HCT116 (cell line): ENCODE measurements at regions not wholly inside any gene's neighbourhood (a gene's known extent, or its start where the extent isn't known, plus 50 kb on each side); places are given as distances from the start of the nearest gene placed in this dataset.

Experiments
- CBX3 ChIP-seq: IDR thresholded peaks from 2 replicates; pipeline ENCODE4 v1.6.1; 2012; ENCODE audit warnings: low read depth
- CTCF ChIP-seq, 3 experiments: fragments of 200-600 bp in 1 of 3; sonication (generic) in 1 of 3; IDR thresholded peaks in 2 of 3; conservative IDR thresholded peaks in 1 of 3; 2 replicates each; pipeline ENCODE4 v1.5.1; 2012 to 2017; ENCODE audit warnings: low read depth in 2 of 3, low read length in 2 of 3, antibody characterized with exemption in 1 of 3, borderline replicate concordance in 1 of 3, control low read depth in 1 of 3, mild to moderate bottlenecking in 1 of 3, mixed read lengths in 1 of 3, mixed run types in 1 of 3, moderate library complexity in 1 of 3; ENCODE audit not compliant: insufficient read depth in 1 of 3
- ELF1 ChIP-seq: IDR thresholded peaks from 2 replicates; pipeline ENCODE4 v1.6.1; 2012; ENCODE audit warnings: low read depth, borderline replicate concordance
- EZH2 ChIP-seq: fragments of 200-600 bp; sonication (generic); IDR thresholded peaks from 2 replicates; pipeline ENCODE4 v1.6.1; 2017; ENCODE audit warnings: antibody characterized with exemption, mixed run types
- EZH2phosphoT487 ChIP-seq: fragments of 200-600 bp; IDR thresholded peaks from 2 replicates; pipeline ENCODE4 v1.6.1; 2018; ENCODE audit warnings: antibody characterized with exemption, borderline replicate concordance
- POLR2A ChIP-seq: IDR thresholded peaks from 2 replicates; pipeline ENCODE4 v1.7.0; 2011; ENCODE audit warnings: borderline replicate concordance; ENCODE audit not compliant: insufficient read depth, insufficient read length; ENCODE audit errors: extremely low read depth
- POLR2AphosphoS5 ChIP-seq: IDR thresholded peaks from 2 replicates; pipeline ENCODE4 v1.6.1; 2011; ENCODE audit warnings: mild to moderate bottlenecking, low read depth, low read length, moderate library complexity
- REST ChIP-seq: IDR thresholded peaks from 2 replicates; pipeline ENCODE4 v1.6.1; 2012; ENCODE audit warnings: low read depth

GRCh38 chr14:71557351-71557750 lies 374.9 kb upstream of the RGS6 start:
- no peak for TF ChIP-seq CTCF (IDR thresholded peaks at IDR 0.05 in 2 of 3, conservative IDR thresholded peaks at IDR 0.05 in 1 of 3; ENCODE audit: borderline replicate concordance in 1 of 3, insufficient read depth in 1 of 3, low read depth in 2 of 3, low read length in 2 of 3)
- no peak for TF ChIP-seq EZH2phosphoT487
- no peak for TF ChIP-seq ELF1
- TF ChIP-seq CBX3: no peak
- no peak for TF ChIP-seq POLR2AphosphoS5
- no peak for TF ChIP-seq POLR2A
- TF ChIP-seq EZH2: no peak
- no peak for TF ChIP-seq REST
